ENCODE measurements at regions not wholly inside any gene's neighbourhood (a gene's known extent, or its start where the extent isn't known, plus 50 kb on each side); places are given as distances from the start of the nearest gene placed in this dataset.

- Histone ChIP-seq H3K4me2 (ENCODE audit: insufficient read depth, low read length) (no peak overlapping the region), H3K9ac (replicated peaks; ENCODE audit: extremely low read depth, insufficient read depth, low read length) (no peak overlapping the region), H3K4me1 (ENCODE audit: control insufficient read depth, extremely low read depth, insufficient read depth, low read length) (peaks cover 8% of the 10 kb centered on the region), H3K9me3 (replicated peaks; ENCODE audit: control insufficient read depth, insufficient read depth, low read length) (no peaks in the 10 kb centered on the region), H3K27me3 (ENCODE audit: control insufficient read depth in 2 of 2, insufficient read depth in 2 of 2, low read length in 2 of 2) (no peaks in the 10 kb centered on the region), H3K36me3 (ENCODE audit: control insufficient read depth in 2 of 2, extremely low read depth in 1 of 2, insufficient read depth in 2 of 2, low read length in 2 of 2) (no peaks in the 10 kb centered on the region), H4K20me1 (replicated peaks; ENCODE audit: control insufficient read depth, extremely low read depth, insufficient read depth, low read length) (no peaks in the 10 kb centered on the region), H3K79me2 (ENCODE audit: control insufficient read depth, insufficient read depth, low read length) (no peaks in the 10 kb centered on the region), H3K4me3 (replicated peaks in 1 of 3; ENCODE audit: insufficient read depth in 1 of 3, low read depth in 1 of 3, low read length in 3 of 3) (no peak overlapping the region), H3K9me1 (replicated peaks; ENCODE audit: control insufficient read depth, extremely low read depth, insufficient read depth, low read length) (no peaks in the 10 kb centered on the region), H2AFZ (ENCODE audit: low read depth, low read length) (peak overlapping the region; percentile 13), H3K27ac (ENCODE audit: insufficient read depth, low read depth, low read length) (no peak overlapping the region)
- peak; percentile 65 for DNase-seq (ENCODE audit: low read depth, low spot score)
- dilution Hi-C loops (cut with MboI; ENCODE audit: extremely low pct_ligation_motif_present, low sequenced_read_pairs) (loop anchor here (25.0 kb wide), 1 partner anchor 228 kb away; no protein-coding TSS in a partner anchor), intact Hi-C loops (cut with micrococcal nuclease) (loop anchor here (1.0 to 2.0 kb wide), 6 partner anchors 17 to 375 kb away; partner anchors contain the start of gene SMAD1)
- no peak for TF ChIP-seq EZH2 (IDR thresholded peaks at IDR 0.05; ENCODE audit: borderline replicate concordance, low read depth, low read length, severe bottlenecking)
- no peak for TF ChIP-seq GATA2 (IDR thresholded peaks at IDR 0.05; ENCODE audit: insufficient read depth, insufficient read length, low read depth, low read length)
- no peak for TF ChIP-seq MAX (IDR thresholded peaks at IDR 0.05; ENCODE audit: insufficient read depth, insufficient read length)
- TF ChIP-seq CTCF (IDR thresholded peaks at IDR 0.05; ENCODE audit: extremely low read depth in 1 of 2, insufficient read depth in 1 of 2, low read depth in 1 of 2, low read length in 2 of 2): peak; percentile 60 to 62
- CTCF ChIA-PET: interaction anchor here (0.7 to 7.8 kb wide), 36 partner anchors 11 to 490 kb away, joined by 3 to 138 read pairs (median 5); partner anchors contain the start of gene SMAD1
- POLR2A ChIA-PET: interaction anchor here (1.9 kb wide), 1 partner anchor 251 kb away, joined by 6 read pairs; no protein-coding TSS in a partner anchor
- peak; percentile 81 for FAIRE-seq
- BruUV-seq (replicated peaks): no TSS peak
These were observed 53.8 kb upstream of the OTUD4 start for GRCh38 chr4:145234091-145234706.

All from endothelial cell of umbilical vein (primary cell).